22Rv1 (cell line): ENCODE measurements at regions not wholly inside any gene's neighbourhood (a gene's known extent, or its start where the extent isn't known, plus 50 kb on each side); places are given as distances from the start of the nearest gene placed in this dataset.

ENCODE experiments used
- H3K27ac ChIP-seq: fragments of 450-650 bp; 2 replicates; pipeline ENCODE4 v1.5.1; 2017
- CTCF ChIP-seq: fragments of 450-650 bp; IDR thresholded peaks from 2 replicates; pipeline ENCODE4 v1.5.1; 2017; ENCODE audit warnings: mild to moderate bottlenecking
- ZFX ChIP-seq: fragments of 450-650 bp; IDR thresholded peaks from 2 replicates; pipeline ENCODE4 v1.6.1; 2017; ENCODE audit warnings: antibody characterized with exemption, borderline replicate concordance

- peak overlapping the region; percentile 55 for H3K27ac ChIP-seq
- TF ChIP-seq ZFX, result no peak
- TF ChIP-seq CTCF, result no peak
These were observed 60.6 kb upstream of the AKR1C1 start for GRCh38 chr10:4902571-4903011.

GRCh38 chr10:4903126-4903525, 60.1 kb upstream of the AKR1C1 start:
- H3K27ac ChIP-seq, result peak overlapping the region; percentile 55

DNA sequence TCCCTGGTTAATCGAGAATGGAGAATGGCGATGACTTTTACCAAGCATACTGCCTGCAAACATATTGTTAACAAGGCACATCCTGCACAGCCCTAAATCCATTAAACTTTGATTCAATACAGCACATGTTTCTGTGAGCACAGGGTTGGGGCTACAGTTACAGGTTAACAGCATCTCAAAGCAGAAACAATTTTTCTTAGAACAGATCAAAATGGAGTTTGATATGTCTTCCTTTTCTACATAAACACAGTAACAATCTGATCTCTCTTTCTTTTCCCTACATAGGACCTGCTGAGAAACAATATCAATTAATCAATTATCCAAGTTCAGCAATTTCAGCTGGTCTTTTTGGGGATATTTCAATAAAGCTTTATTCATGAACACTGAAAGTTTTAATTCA, 59.5 kb upstream of the AKR1C1 start:
- peak overlapping the region; percentile 55 for H3K27ac ChIP-seq

DNA sequence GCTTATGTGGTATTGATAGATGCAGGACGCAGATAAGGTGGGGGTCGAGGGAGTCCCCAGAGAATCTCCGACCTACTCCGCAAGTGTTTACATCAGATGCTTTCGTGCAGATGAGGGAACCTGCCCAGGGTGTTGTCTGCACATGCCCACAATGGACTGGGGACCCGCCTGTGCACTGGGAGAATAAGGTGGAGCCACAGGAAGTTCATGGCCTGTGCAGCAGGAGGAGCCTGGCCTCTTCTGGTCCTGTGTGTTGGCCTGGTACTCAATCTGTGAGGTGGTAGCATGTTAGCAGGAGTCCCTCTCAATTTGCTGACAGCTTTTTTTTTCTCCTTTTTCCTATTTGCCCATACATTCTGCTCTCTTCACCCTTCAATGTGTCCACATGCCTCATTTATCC, 54.1 kb upstream of the AKR1C1 start:
- H3K27ac ChIP-seq, result no peak overlapping the region
- TF ChIP-seq ZFX, result no peak
- no peak for TF ChIP-seq CTCF
